Stimulated activated CD4-positive, alpha-beta T cell treated with anti-CD3 and anti-CD28 coated beads, Interleukin-4, amount 100 ng/mL, for 4 hours (primary cell): ENCODE measurements at regions not wholly inside any gene's neighbourhood (a gene's known extent, or its start where the extent isn't known, plus 50 kb on each side); places are given as distances from the start of the nearest gene placed in this dataset.
A peak's percentile ranks its signal among the peaks of the same experiment; 100 is the strongest.

Experiments
- DNase-seq, 2 experiments: peaks; one replicate each; pipeline ENCODE4 v3.0.0-alpha.2; 2020

DNA sequence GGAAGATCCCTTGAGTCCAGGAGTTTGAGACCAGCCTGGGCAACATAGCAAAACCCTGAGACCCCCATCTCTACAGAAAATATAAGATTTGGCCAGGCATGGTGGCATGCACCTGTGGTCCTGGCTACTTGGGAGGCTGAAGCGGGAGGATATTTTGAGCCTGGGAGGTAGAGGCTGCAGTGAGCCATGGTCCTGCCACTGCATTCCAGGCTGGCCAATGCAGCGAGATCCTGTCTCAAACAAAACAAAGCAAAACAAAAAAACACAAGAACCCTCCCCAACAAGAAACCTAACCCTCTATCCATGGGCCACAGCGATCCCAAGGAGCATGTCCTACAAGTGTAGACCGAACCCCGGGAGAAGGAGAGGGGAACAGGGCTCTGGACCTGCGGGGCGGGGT is 133.3 kb downstream of the MGAT5B start:
- DNase-seq = no peak

DNA sequence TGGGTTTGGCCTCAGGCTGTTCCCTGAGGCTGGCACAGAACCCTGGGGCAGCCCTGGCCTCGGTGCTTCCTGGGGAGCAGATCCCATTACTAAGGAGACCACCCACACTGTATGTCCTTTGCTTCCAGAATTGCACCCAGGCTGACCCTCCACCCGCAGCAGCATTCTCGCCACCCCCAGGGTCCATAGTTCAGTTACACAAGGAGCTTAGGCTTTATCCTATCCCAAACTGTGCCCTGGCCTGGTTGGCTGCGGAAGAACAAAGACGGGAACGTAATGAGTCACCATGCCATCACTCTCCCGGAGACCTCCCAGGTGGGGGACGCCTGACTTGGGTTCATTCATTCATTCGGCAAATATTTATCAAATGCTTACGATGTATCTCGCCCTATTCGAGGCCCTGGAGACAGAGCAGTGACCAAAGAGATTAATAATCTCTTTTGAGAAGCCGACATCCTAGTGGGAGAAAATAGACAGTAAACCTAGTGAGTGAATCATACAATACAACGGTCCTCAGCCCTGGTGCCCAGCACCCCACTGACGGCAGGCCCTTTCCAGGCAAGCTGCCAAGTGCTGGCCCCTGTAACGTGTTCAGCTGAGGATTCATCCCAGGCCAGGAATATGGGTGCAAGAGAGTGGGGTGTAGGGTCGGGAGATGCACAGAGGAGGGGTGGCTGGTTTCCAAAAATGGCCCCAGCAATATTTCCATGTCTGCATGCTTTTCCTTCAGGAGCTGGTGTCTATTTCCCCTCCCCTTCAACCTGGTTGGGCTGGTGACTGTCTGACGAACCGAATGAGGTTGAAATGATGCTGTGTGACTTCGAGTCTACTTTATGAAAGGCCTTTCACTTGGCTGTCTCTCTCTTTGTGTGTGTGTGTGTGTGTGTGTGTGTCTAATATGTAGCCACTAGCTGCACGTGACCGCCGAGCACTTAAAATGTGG is 134.2 kb downstream of the MGAT5B start:
- DNase-seq = no peak

DNA sequence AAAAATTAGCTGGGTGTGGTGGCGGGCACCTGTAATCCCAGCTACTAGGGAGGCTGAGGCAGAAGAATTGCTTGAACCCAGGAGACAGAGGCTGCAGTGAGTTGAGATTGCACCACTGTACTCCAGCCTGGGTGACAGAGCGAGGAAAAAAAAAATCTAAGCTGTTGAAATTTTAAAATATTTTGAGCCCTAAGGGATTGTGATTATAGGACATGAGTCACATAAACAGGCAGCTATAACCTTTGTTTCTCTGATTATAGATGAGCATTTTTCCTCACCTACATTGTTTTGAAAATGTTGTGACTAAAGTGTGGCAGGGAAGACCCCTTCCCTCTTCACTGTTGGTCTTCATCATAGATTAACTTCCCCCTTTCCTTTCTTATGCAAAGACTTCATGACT is 135.5 kb downstream of the MGAT5B start:
- no peak for DNase-seq

DNA sequence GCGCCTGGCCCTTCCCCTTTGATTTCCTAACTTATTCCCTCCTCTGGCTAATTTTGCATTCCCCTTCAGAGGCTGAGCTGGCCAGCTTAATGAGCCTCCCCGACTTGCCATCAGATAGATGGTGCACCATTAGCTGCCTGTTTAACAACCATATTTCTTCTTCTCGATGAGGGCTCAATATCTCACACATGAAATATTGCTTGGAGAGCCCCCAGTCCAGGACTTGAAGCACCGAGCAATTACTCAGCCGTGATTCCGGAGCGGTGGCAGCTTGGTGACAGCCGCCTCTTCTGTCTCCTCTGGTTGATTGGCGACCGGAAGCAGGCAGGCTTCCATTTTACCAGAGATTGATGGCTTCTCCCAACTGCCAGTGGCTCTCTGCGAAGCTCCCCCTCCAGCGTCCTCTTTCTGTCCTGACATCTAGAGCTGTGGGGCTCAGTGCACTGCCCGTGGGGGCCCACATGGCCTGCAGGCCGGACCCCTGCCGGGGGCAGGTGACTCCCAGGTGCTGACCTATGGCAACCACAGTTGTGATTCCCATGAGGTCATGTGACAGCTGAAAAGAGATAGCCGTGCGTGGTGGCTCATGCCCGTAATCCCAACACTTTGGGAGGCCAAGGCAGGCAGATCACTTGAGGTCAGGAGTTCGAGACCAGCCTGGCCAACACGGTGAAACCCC is 133.7 kb upstream of the SEC14L1 start:
- no peak for DNase-seq

DNA sequence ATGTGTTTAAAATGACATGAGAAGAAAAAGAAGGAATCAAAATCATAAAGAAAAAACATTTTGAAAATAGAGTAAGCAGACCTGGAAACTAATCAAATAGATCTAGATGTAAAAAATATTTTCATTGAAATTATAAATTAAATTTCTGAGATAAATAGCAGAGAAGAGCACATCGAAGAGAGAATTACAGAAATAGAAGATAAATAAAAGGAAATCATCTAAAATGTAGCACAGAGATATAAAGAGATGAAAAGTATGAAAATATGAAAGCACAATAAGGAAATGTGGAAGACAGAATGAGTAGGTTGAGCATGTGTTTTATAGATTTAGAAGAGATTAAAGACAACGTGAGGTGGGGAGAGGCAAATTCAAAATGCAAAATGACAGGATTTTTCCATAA is 130.9 kb upstream of the SEC14L1 start:
- no peak for DNase-seq

DNA sequence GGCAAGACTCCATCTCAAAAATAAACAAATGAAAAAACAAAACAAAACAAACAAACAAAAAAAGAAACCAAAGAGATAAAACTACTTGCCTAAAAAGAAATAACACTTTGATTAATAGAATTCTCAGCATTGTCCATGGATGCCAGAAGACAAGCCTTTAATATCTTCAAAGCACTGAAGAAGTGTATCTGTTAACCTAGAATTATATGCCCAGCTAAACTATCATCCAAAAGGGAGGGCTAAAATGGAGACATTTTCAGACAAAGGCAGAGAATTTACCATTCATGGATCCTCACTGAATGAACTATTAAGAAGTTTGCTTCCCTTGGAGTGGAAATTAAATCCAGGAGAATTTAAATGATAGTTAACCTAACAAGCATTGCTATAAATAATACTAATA is 130.1 kb upstream of the SEC14L1 start:
- DNase-seq = no peak

DNA sequence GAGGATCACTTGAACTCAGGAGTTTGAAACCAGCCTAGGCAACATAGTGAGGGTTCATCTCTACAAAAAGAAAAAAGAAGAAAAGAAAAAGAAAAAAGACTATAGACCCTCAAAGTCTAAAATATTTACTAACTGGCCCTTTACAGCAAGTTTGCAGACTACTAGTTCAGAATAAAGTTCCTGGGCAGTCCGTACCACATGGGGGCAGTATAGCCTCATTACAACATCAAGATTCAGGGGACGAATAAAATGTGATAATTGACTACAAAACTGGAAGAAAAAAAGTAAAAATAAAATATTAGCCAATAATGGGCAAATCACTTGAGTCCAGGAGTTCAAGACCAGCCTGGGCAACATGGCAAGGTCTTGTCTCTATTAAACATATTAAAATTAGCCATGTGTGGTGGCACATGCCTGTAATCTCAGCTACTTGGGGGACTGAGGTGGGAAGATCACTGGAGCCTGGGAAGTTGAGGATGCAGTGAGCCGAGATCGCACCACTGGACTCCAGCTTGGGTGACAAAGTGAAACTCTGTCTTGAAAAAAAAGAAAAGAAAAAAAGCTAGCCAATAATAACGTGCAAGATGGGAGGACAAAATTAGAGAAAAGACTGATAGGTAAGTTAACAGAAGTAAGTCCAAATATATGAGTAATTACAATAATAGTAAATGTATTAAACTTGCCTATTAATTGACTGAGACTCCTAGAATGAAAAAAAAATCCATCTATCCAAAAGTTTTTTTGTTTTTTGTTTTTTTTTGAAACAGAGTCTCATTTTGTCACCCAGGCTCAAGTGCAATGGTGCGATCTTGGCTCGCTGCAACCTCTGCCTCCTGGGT is 129.4 kb upstream of the SEC14L1 start:
- DNase-seq = peak; percentile 18 to 38

DNA sequence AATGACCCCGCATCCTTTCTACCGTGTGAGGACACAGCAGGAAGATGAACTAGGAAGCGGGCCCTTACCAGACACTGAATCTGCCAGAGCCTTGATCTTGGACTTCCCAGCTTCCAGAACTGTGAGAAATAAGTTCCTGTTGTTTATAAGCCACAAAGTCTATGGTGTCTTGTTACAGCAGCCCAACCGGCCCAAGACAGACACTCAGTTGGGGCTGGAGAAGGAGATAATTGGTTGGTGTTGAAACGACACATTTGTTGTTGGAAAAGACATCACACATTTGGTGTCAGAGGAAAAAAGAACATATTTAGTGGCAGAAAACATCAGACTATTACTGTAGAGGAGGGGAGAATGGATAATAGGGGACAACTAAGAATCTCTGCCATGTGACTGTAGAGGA is 122.3 kb upstream of the SEC14L1 start:
- DNase-seq = no peak

DNA sequence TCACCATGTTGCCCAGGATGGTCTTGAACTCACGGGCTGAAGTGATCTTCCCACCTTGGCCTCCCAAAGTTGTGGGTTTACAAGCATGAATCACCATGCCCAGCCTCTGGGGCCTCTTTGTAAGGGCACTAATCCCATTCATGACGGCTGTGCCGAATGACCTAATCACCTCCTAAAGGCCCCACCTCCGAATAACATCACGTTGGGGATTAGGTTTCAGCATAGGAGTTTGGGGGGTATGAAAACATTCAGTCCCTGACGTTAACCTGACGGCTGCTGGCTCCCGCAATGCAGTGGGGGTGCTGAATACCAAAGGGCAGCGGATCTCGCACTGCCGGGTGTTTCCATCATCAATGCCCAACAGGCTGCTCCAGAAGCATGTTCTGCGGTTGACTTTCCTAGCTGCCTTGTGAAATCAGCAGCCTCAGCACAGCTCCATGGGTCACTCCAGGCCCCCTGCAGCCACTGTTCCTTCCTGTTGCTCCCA is 120.8 kb upstream of the SEC14L1 start:
- DNase-seq = no peak

DNA sequence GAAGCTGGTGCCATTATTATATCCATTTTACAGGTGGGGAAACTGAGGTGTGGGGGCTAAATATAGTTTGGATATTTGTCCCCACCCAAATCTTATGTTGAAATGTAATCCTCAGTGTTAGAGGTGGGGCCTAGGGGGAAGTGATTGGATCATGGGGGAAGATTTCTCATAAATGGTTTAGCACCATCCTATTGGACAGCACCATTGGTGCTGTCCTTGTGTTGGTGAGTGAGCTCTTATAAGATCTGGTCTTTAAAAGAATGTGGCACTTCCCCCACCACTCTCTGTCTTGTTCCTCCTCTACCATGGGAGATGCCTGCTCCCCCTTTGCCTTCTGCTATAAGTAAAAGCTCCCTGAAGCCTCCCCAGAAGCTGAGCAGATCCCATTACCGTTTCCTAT is 119.8 kb upstream of the SEC14L1 start:
- DNase-seq = no peak

DNA sequence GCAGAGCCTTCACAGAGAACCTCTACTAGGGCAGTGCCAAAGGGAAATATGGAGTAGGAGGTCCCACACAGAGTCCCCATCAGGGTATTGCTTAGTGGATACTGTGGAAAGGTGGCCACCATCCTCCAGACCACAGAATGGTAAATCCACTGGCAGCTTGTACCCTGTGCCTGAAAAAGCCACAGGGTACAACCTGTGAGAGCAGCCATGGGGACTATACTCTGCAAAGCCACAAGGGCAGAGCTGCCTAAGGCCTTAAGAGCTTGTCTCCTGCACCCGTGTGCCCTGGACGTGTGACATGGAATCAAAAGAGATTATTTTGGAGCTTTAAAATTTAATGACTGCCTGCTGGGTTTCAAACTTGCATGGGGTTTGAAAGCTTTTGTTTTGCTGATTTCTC is 118.0 kb upstream of the SEC14L1 start:
- no peak for DNase-seq

DNA sequence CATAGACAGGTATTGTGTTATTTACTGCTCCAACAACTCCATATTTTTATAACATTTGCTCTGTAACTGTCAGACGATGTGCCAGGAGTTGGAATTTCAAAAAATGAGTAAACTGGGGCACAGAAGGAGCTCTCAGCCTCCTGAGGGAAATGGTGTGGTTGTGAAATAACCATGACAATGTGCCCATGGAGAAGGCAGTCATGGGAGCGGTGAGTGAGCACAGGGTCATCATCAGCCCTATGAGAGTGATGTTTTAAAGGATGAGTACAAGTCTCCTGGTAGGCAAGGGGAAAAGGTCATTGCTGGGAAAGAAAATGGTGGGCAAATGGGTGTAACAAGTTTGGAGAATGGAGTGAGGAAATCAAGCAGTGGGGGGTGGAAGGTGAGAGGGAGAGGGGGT is 115.0 kb upstream of the SEC14L1 start:
- DNase-seq = no peak

DNA sequence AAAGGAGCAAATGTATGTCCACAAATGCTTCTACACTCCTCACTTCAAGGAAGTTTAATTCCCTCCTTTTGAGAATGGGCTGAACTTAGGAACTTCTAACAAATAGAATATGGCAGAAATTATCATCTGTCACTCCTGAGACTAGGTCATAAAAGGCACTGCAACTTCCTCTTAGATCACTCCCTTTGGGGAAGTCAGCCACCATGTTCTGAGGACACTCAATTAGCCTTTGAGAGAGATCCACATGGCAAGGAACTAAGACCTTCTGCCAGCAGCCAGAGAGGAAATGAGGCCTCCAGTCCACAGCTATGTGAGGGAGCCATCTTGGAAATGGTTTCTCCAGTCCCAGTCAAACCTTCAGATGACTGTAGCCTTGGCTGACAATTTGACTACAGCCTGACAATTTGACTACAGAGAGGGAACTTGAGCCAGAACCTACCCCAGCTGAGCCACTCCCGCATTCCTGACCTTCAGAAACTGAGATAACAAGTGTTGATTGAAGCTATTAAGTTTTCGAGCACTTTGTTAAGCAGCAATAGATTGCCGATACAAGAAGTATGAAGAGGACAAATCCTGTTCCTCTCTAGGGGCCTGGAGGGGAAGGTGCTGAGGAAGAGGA is 113.4 kb upstream of the SEC14L1 start:
- DNase-seq = no peak

DNA sequence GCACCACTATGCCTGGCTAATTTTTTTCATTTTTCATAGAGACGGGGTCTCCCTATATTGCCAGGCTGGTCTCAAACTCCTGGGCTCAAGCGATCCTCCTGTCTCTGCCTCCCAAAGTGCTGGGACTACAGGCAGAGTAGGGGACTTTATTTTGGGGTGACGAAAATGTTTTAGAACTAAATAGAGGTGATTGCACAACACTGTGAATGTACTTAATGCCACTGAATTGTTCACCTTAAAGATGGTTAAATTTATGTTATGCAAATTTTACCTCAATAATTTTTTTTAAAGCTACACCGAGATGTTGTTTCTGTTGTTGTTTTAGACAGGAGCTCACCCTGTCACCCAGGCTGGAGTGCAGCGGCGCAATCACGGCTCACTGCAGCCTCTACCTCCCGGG is 111.9 kb upstream of the SEC14L1 start:
- no peak for DNase-seq

DNA sequence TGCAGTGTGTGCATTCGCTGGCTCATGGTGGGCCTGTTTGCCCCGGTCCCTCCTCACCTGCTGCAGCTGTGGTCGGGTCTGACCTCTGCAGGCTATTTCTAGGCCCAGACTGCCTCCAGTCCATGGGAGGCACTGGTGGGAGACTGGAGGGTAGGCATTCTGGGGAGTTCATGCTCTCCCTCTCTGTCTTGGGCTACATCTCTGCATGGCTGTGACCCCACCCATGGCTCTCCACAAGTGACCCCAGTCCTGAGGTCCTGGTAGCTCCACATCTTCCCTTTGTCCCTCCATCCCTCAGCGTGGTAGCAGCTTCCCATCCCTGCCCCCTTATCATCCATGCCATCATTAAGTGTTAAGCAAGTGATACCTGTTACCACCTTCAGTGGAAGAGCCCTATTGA is 107.8 kb upstream of the SEC14L1 start:
- no peak for DNase-seq

DNA sequence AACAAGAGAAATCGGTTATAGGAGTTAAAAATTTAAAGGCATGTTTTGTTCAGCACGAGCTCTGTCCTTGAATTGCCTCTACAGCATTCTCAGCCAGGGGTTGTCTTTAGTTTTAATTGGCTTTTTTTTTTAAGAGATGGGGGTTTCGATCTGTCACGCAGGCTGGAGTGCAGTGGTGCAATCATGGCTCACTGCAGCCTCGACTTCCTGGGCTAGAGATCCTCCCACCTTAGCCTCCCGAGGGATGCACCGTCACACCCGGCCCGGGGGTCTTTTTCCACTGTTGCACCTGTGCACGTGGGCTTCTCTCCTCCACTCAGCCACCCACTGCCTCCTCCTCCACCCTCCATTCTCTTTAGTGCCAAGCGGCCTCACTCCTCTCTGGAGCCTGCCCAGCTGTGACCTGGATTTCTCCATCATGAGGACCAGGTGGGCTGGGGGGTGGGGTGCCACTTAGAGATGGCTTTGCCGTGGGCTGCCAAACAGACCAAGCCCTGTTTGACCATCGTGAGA is 106.8 kb upstream of the SEC14L1 start:
- no peak for DNase-seq

DNA sequence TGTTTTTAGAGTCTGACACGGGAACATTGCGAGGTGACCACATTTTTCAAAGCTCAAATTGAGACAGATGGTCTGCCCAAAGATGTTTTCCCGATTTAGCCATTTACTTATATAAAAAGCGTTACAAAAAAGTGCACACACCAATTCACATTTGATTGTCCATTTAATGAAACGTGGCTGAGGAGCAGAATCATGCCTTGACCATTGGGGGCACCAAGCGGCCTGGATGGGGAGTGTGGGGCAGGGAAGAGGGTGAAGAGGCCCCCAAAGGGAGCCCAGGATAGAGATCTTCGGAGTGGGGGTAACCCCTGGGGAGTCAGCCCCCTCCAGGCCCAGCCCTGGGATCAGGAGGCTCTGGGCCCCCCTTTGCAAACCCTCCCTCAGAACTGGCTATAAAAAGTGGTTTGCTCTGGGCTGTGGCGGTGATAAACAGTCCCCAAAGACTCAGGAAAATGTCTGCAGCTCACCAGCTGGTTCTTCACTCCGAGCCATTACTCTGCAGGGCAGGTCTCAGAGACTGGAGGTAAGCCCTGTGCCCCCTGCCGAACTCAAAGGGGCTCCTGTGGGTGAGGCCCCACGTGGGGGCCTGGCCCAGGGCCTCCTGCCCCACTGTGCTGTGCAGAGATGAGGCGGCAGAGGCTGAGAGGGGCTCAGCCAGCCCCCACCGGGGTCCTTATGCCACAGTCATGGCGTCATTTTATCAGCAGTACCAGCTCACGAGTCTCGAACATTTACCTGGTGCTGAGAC is 105.9 kb upstream of the SEC14L1 start:
- DNase-seq = no peak

DNA sequence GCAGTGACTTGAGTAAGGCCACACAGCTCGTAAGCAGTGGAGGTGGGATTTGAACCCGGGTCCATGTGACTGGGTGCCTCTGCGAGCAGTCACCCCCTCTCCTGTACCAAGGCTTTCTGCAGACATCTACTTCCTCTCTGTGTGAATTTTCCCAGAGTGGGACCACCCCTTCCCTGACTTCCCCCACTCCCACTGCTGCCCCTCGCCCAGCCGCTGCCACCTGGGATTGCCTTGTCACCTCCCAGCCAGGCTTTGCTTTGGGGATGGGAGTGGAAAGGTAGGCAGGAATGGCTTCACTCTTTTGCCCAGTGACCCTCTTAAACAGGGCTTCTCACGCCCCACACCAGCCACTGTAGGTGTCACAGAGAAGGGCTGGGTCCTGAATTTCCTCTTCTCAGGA is 105.2 kb upstream of the SEC14L1 start:
- DNase-seq = no peak

DNA sequence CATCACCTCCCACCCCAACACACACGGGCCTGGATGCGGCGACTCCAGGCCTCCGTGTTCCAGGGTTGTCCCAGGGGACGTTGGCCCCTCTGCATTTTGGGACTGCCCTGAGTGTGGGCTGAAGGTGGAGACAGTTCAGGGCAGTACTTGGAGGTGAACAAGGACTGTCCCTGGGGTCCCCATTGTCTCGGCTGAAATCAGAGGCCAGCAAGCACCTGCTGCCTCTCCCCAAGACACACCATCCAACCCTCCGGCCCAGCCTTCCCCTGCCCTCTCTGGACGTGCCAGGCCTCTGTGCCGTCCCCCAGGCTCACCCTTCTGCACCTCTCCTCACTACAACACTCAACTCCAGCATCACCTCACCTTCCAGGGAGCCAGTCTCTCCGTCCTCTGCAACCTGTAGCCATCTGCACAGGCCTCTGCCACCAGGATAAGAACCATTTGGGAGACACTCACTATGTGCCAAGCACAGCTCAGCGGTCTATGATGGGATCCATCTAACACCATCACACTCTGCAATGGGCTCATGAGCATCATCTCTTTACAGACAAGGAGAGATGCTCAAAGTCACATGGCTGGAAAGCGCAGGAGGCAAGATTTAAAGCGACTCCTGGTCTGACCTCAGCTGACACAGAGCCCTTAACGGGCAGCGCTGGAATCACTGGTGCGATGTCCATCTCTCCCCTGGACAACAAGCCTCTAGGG is 104.5 kb upstream of the SEC14L1 start:
- no peak for DNase-seq

DNA sequence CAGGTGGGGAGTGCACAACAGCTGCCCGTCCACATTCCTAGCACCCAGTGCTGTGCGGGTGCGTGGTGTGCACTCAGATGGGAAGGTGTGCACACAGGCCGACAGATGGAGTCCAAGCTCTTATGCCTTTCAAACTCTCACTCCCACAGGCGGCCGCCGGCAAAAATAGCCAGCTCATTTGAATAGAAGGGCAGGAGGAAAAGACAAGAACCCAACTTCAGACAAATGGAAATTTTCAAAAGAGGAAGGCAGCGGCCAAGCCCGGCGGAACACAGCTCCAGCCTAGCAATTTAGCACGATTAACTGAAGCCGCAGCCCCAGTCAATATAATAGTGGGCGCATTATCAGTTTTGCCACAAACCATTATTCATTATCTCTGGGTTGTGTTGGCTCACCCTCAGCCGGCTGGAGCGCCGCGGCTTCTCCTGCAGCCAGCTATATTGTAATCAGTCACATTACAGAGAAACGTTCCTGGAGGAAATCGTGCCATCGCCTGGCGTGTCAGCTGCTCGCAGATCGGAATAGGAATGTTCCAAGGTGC is 103.9 kb upstream of the SEC14L1 start:
- no peak for DNase-seq

DNA sequence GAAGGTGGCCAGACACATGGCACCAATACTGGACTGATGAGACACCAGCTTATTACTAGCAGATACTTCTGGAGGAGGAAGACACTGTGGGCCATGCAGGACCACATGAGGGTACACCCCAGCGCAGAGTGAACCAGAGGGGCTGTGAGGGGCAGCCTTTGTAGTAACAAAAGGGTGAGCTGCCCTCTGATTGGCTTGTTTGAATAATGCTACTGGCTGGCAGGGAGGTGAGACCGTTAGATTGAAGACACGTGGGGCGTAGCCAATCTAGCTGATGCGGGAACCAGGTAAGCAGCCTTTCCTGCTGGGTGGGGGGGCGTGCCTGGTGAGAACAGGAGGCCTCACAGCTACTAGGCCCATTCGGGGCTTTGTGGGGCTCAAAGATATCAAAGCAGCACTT is 102.8 kb upstream of the SEC14L1 start:
- DNase-seq = no peak
